ENCODE measurements at regions not wholly inside any gene's neighbourhood (a gene's known extent, or its start where the extent isn't known, plus 50 kb on each side); places are given as distances from the start of the nearest gene placed in this dataset.
"Not testable (repeated sequence)": the region's sequence is repeated elsewhere in the genome, so short reads cannot be mapped to it uniquely, and the experiment has no call there.

DNA sequence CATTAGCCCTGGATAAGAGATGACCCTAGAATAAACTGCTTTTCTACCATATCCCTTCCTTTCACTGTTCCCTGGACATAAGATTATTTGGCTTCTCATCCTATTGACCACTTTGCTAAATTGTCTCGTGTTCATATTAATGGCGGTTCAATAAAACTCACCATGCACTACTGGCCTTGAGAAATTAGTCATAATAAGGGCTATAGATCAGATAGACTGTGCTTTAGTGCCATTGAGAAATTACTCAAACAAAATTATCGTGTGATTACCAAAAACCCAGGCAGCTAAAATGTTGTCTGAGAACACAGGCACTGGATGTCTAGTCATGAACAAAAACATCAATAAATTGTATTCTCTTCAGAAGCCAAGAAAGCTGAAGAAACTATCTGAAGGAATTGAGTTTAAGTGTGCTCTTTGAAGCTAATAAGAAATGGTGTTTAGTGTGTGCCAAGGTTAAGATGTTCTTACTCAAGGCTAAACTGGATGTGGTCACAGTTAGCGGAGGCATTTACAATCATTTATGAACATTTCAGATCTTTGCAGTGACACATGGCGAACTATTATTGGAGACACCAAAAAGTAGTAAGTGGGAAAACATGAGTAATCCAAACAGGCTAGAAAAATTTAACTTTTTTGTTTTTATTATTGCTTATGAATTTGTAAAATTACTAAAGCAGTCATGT, 460.4 kb upstream of the RORB start:
- no peak overlapping the region for H3K4me3 ChIP-seq (replicated peaks; ENCODE audit: low read depth, low read length)
- peak; percentile 16 for DNase-seq (ENCODE audit: low read depth)
- TF ChIP-seq, protein P1, sequence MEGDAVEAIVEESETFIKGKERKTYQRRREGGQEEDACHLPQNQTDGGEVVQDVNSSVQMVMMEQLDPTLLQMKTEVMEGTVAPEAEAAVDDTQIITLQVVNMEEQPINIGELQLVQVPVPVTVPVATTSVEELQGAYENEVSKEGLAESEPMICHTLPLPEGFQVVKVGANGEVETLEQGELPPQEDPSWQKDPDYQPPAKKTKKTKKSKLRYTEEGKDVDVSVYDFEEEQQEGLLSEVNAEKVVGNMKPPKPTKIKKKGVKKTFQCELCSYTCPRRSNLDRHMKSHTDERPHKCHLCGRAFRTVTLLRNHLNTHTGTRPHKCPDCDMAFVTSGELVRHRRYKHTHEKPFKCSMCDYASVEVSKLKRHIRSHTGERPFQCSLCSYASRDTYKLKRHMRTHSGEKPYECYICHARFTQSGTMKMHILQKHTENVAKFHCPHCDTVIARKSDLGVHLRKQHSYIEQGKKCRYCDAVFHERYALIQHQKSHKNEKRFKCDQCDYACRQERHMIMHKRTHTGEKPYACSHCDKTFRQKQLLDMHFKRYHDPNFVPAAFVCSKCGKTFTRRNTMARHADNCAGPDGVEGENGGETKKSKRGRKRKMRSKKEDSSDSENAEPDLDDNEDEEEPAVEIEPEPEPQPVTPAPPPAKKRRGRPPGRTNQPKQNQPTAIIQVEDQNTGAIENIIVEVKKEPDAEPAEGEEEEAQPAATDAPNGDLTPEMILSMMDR (IDR thresholded peaks at IDR 0.05; ENCODE audit: low read length, missing control alignments) = no peak

DNA sequence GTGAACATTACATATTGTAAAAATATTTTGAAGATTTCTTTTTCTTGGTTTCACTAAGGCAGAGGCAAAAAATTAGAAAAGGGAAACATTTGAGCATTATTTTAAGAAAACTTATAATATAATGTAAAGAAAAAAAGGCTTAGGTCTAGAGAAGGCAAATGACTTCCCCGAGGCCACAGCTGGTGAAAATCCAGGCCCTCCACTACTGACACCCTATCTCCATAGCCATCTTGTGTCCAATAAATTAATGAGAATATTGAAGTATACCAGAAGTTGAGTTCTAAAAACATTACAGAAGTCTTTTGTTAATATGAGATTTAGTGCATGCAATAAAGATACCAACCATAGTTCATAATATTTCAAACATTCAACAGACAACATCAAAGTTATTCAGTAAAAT, 459.9 kb upstream of the RORB start:
- TF ChIP-seq, protein P1 (IDR thresholded peaks at IDR 0.05; ENCODE audit: low read length, missing control alignments) = no peak

DNA sequence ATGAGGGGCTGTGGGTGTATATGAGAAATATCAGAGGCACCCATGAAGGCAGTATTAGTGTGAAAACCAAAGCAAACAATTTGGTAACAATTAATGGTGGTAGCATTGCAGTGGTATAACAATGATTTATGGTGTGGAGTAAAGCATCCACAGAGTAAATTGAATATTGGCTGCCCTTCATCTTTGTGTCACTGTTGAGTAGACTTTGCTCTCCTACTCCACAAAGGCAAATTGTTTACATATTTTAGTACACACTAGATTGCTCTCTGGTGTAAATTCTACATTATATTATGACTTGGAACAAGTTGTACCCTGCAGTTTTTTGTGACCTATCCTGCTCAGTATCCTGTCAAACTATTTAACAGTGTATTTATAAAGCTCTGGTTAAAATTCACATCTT, 455.5 kb upstream of the RORB start:
- DNase-seq (ENCODE audit: low read depth) = no peak
- TF ChIP-seq, protein P1 (IDR thresholded peaks at IDR 0.05; ENCODE audit: low read length, missing control alignments) = no peak
- no peak overlapping the region for H3K4me3 ChIP-seq (replicated peaks; ENCODE audit: low read depth, low read length)

More for the DNA sequence above, 459.9 kb upstream of the RORB start:
- no peak for DNase-seq (ENCODE audit: low read depth)
- H3K4me3 ChIP-seq (replicated peaks; ENCODE audit: low read depth, low read length) = no peak overlapping the region

DNA sequence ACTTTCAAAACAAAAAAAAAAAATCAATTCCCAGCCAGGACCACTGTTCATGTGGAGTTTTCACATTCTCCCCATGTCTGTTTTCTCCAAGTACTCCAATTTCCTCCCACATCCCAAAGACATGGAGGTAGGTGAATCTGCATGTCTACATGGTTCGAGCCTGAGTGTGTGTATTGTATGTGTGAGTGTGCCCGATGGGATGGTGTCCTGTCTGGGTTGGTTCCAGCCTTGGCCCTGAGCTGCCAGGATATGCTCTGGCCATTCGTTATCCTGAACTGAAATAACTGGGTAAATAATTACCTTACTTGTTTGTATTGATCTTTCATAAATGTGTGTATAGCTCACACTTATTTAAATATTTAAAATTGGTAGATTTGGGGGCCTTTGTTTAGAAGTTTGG, 452.3 kb upstream of the RORB start:
- no peak for DNase-seq (ENCODE audit: low read depth)
- TF ChIP-seq, protein P1 (IDR thresholded peaks at IDR 0.05; ENCODE audit: low read length, missing control alignments) = no peak
- no peak overlapping the region for H3K4me3 ChIP-seq (replicated peaks; ENCODE audit: low read depth, low read length)

DNA sequence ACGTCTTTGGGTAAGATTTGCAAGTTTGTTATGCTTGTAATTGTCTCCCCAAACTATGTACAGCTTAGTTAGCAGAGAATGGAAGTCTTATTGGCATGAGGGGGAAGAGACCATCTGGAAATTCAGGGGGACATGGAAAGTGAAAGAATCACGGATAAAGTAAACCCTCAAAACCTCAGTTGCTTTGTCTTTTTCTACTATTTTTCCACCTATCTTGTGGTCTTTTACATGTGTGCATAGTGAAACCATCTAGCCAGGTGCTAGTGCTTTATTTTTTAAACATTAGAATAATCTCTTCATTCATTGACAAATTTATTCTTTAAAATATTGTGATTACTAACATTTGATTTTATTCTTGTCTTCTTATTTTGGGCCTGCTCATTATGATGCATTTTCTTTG, 441.1 kb upstream of the RORB start:
- no peak overlapping the region for H3K4me3 ChIP-seq (replicated peaks; ENCODE audit: low read depth, low read length)
- TF ChIP-seq, protein P1 (IDR thresholded peaks at IDR 0.05; ENCODE audit: low read length, missing control alignments) = no peak
- DNase-seq (ENCODE audit: low read depth) = no peak

DNA sequence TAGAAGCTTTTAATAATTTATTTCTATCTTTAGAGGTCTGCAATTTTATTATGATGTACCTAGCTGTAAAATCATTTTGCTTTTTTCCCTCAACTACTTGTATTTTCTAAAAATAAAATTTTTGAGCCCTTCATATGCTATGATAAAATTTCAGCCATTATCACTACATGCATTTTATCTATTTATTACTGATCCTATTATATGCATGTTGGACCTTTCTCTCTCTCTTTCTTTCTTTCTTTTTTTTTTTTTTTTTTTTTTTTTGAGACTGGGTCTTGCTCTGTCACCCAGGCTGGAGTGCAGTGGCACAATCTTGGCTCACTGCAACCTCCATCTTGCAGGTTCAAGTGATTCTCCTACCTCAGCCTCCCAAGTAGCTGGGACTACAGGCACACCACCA, 440.1 kb upstream of the RORB start:
- not testable (repeated sequence) for DNase-seq (ENCODE audit: low read depth)

DNA sequence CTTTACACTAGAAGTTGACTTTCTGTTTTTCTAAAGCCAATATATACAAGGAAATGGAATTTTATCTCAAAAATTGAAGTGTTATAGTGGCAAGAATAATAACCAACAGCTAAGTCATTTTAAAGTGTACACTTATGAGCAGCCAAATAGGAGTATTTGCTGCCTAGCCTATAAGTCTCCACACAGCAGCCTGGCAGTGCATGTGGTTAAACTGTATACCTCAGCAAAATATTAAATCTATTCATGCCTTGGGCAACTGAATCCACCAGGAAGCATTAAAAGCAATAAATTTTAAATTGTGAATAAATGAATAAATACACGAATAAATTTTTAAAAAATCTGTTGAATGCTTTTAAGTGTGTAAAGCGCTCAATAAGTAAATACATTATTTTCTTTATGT, 432.4 kb upstream of the RORB start:
- no peak overlapping the region for H3K4me3 ChIP-seq (replicated peaks; ENCODE audit: low read depth, low read length)
- no peak for DNase-seq (ENCODE audit: low read depth)
- TF ChIP-seq, protein P1 (IDR thresholded peaks at IDR 0.05; ENCODE audit: low read length, missing control alignments) = no peak

More for the DNA sequence above, 440.1 kb upstream of the RORB start:
- not testable (repeated sequence) for H3K4me3 ChIP-seq (replicated peaks; ENCODE audit: low read depth, low read length)

Data from fibroblast of pulmonary artery (primary cell).